Brain pericyte (primary cell): ENCODE measurements at regions not wholly inside any gene's neighbourhood (a gene's known extent, or its start where the extent isn't known, plus 50 kb on each side); places are given as distances from the start of the nearest gene placed in this dataset.

Experiments
- DNase-seq: peaks from one replicate; pipeline ENCODE4 v3.0.0-alpha.2; 2012; ENCODE audit warnings: low read depth, low spot score

- no peak for DNase-seq
These were observed 357.7 kb downstream of the BUD13 start for GRCh38 chr11:116415095-116415494.

GRCh38 chr11:116414357-116414880, 358.4 kb downstream of the BUD13 start:
- DNase-seq: no peak

GRCh38 chr11:116413301-116414242, 359.2 kb downstream of the BUD13 start:
- DNase-seq: no peak

- no peak for DNase-seq
These were observed 360.5 kb downstream of the BUD13 start for GRCh38 chr11:116412118-116412889.

- no peak for DNase-seq
These were observed 363.5 kb downstream of the BUD13 start for GRCh38 chr11:116409238-116409637.

- DNase-seq: no peak
These were observed 366.7 kb downstream of the BUD13 start for GRCh38 chr11:116406042-116406441.

- DNase-seq: no peak
These were observed 368.4 kb downstream of the BUD13 start for GRCh38 chr11:116404462-116404798.

GRCh38 chr11:116403794-116404461, 368.9 kb downstream of the BUD13 start:
- DNase-seq: no peak

GRCh38 chr11:116400081-116400480, 372.7 kb downstream of the BUD13 start:
- no peak for DNase-seq

GRCh38 chr11:116397602-116398084, 375.1 kb downstream of the BUD13 start:
- no peak for DNase-seq

GRCh38 chr11:116396331-116396730, 376.5 kb downstream of the BUD13 start:
- DNase-seq: no peak

GRCh38 chr11:116394022-116394421, 378.8 kb downstream of the BUD13 start:
- DNase-seq: no peak

GRCh38 chr11:116390963-116391362, 381.8 kb downstream of the BUD13 start:
- no peak for DNase-seq

- no peak for DNase-seq
These were observed 384.6 kb downstream of the BUD13 start for GRCh38 chr11:116388146-116388545.

GRCh38 chr11:116387641-116388040, 385.1 kb downstream of the BUD13 start:
- DNase-seq: no peak

- no peak for DNase-seq
These were observed 386.6 kb downstream of the BUD13 start for GRCh38 chr11:116386118-116386699.

- no peak for DNase-seq
These were observed 387.9 kb downstream of the BUD13 start for GRCh38 chr11:116384876-116385275.

- DNase-seq: no peak
These were observed 388.4 kb downstream of the BUD13 start for GRCh38 chr11:116384407-116384806.

GRCh38 chr11:116379185-116379828, 393.5 kb downstream of the BUD13 start:
- no peak for DNase-seq

GRCh38 chr11:116376547-116376946, 396.2 kb downstream of the BUD13 start:
- no peak for DNase-seq

GRCh38 chr11:116376054-116376453, 396.7 kb downstream of the BUD13 start:
- no peak for DNase-seq
